GM12878 (cell line): ENCODE measurements at regions not wholly inside any gene's neighbourhood (a gene's known extent, or its start where the extent isn't known, plus 50 kb on each side); places are given as distances from the start of the nearest gene placed in this dataset.

Experiments
- ATAC-seq: fragments of 200-7000 bp; cut with Tn5 transposase; 3 replicates; pipeline ENCODE4 v1.9.1; 2020; ENCODE audit warnings: mild to moderate bottlenecking, moderate library complexity
- BruUV-seq: library from RNA; stranded (reverse); fragments of 400-500 nt; replicated peaks from 2 replicates; lab custom pipeline; 2021; lab: Mats Ljungman, UMichigan
- CTCF ChIA-PET: fragments of 300-600 bp; sonication (Branson Sonifier 250); formaldehyde crosslinking; extraction: SDS; loops from one replicate; lab custom pipeline; 2021; ENCODE audit warnings: inconsistent platforms; lab: Yijun Ruan, JAX
- POLR2A ChIA-PET: fragments of 350-600 bp; formaldehyde crosslinking; extraction: SDS; loops from one replicate; lab custom pipeline; 2021; ENCODE audit warnings: inconsistent platforms; lab: Charles Lee
- RAD21 ChIA-PET: fragments of 300-600 bp; sonication (Branson Sonifier 250); formaldehyde crosslinking; loops from one replicate; lab custom pipeline; 2023; ENCODE audit warnings: antibody characterized with exemption; ENCODE audit not compliant: unreplicated experiment; lab: Charles Lee
- SMC1A ChIA-PET: fragments of 300-600 bp; sonication (Branson Sonifier 250); formaldehyde crosslinking; loops from one replicate; lab custom pipeline; 2023; ENCODE audit not compliant: unreplicated experiment, uncharacterized antibody; lab: Charles Lee
- DNase-seq: peaks from one replicate; pipeline ENCODE4 v3.0.0-alpha.2; 2011; ENCODE audit warnings: low read depth, low spot score
- FAIRE-seq: peaks from 3 replicates; lab custom pipeline; 2011; peaks lifted over from hg19 to GRCh38; lab: Jason Lieb, UNC
- H2AFZ ChIP-seq: 2 replicates; pipeline ENCODE4 v1.6.0; 2011; ENCODE audit warnings: low read depth, low read length, control low read depth; ENCODE audit not compliant: control insufficient read depth
- H3K27ac ChIP-seq: 2 replicates; pipeline ENCODE4 v1.5.1; 2011; ENCODE audit warnings: control low read depth; ENCODE audit not compliant: control insufficient read depth, insufficient read depth
- H3K27me3 ChIP-seq, 2 experiments: replicated peaks in 1 of 2; 2 replicates each; pipeline versions ENCODE4 v1.6.0 to v1.6.1; 2011; ENCODE audit warnings: low read length in 1 of 2; ENCODE audit not compliant: control insufficient read depth in 2 of 2, insufficient read depth in 2 of 2
- H3K36me3 ChIP-seq, 2 experiments: 2 replicates each; pipeline ENCODE4 v1.5.1; 2011; ENCODE audit warnings: low read length in 1 of 2; ENCODE audit not compliant: control insufficient read depth in 2 of 2, insufficient read depth in 2 of 2
- H3K4me1 ChIP-seq: 2 replicates; pipeline ENCODE4 v1.6.1; 2011; ENCODE audit warnings: mild to moderate bottlenecking, low read length, moderate library complexity, mixed read lengths; ENCODE audit not compliant: control insufficient read depth, insufficient read depth
- H3K4me2 ChIP-seq: 2 replicates; pipeline ENCODE4 v1.6.0; 2011; ENCODE audit warnings: control low read depth; ENCODE audit not compliant: control insufficient read depth, insufficient read depth
- H3K4me3 ChIP-seq: fragments of 200-600 bp; sonication (generic); 2 replicates; pipeline ENCODE4 v1.5.1; 2016
- H3K79me2 ChIP-seq: 2 replicates; pipeline ENCODE4 v1.6.0; 2011; ENCODE audit warnings: low read length; ENCODE audit not compliant: control insufficient read depth, insufficient read depth
- H3K9ac ChIP-seq: 2 replicates; pipeline ENCODE4 v1.8.0; 2011; ENCODE audit warnings: low read length, control low read depth, mixed read lengths; ENCODE audit not compliant: control insufficient read depth, insufficient read depth
- H3K9me3 ChIP-seq: replicated peaks from 3 replicates; pipeline ENCODE4 v1.5.1; 2011; ENCODE audit warnings: mild to moderate bottlenecking, low read length; ENCODE audit not compliant: control insufficient read depth, insufficient read depth
- H4K20me1 ChIP-seq: 2 replicates; pipeline ENCODE4 v1.6.0; 2011; ENCODE audit not compliant: control insufficient read depth, insufficient read depth
- BRCA1 ChIP-seq: IDR thresholded peaks from 2 replicates; pipeline ENCODE4 v1.6.1; 2011; ENCODE audit warnings: low read depth, low read length, improper control_type of control experiment
- ETV6 ChIP-seq, 2 experiments: fragments of 450-650 bp in 1 of 2; IDR thresholded peaks in 1 of 2; conservative IDR thresholded peaks in 1 of 2; 2 replicates each; pipeline ENCODE4 v1.6.1; 2014; ENCODE audit warnings: antibody characterized with exemption in 1 of 2, borderline replicate concordance in 1 of 2, low read depth in 1 of 2, mild to moderate bottlenecking in 1 of 2, moderate library complexity in 1 of 2
- NBN ChIP-seq: fragments of 450-650 bp; IDR thresholded peaks from 2 replicates; pipeline ENCODE4 v1.6.1; 2016
- NR2C2 ChIP-seq: IDR thresholded peaks from 2 replicates; pipeline ENCODE4 v1.6.1; 2011; ENCODE audit warnings: borderline replicate concordance, low read depth; ENCODE audit not compliant: control insufficient read depth, insufficient read length
- POLR2AphosphoS5 ChIP-seq: IDR thresholded peaks from 2 replicates; pipeline ENCODE4 v1.6.1; 2011; ENCODE audit warnings: mild to moderate bottlenecking, low read length, inconsistent platforms
- POU2F2 ChIP-seq: IDR thresholded peaks from 3 replicates; pipeline ENCODE4 v1.6.1; 2011; ENCODE audit warnings: low read depth, mild to moderate bottlenecking, low read length, borderline replicate concordance
- RUNX3 ChIP-seq: IDR thresholded peaks from 2 replicates; pipeline ENCODE4 v1.6.1; 2012; ENCODE audit warnings: low read length, inconsistent platforms
- SKIL ChIP-seq: fragments of 450-650 bp; IDR thresholded peaks from 2 replicates; pipeline ENCODE4 v1.6.1; 2017; ENCODE audit warnings: mild to moderate bottlenecking, low read depth, inconsistent platforms; ENCODE audit not compliant: poor library complexity, severe bottlenecking
- SMAD1 ChIP-seq: fragments of 450-650 bp; IDR thresholded peaks from 2 replicates; pipeline ENCODE4 v1.6.1; 2018; ENCODE audit warnings: mild to moderate bottlenecking, low read depth; ENCODE audit not compliant: partially characterized antibody
- SREBF1 ChIP-seq: IDR thresholded peaks from 2 replicates; pipeline ENCODE4 v1.6.1; 2012; ENCODE audit warnings: mild to moderate bottlenecking, low read length
- SREBF2 ChIP-seq: IDR thresholded peaks from 2 replicates; pipeline ENCODE4 v1.6.1; 2012; ENCODE audit warnings: mild to moderate bottlenecking, low read length
- TARDBP ChIP-seq: IDR thresholded peaks from 2 replicates; pipeline ENCODE4 v1.6.1; 2016; ENCODE audit warnings: borderline replicate concordance
- TCF3 ChIP-seq: IDR thresholded peaks from 2 replicates; pipeline ENCODE4 v1.6.1; 2012; ENCODE audit warnings: low read depth, mild to moderate bottlenecking, low read length, borderline replicate concordance; ENCODE audit not compliant: insufficient read depth
- ZBED1 ChIP-seq: IDR thresholded peaks from 2 replicates; pipeline ENCODE4 v1.6.1; 2016; ENCODE audit warnings: borderline replicate concordance
- ZNF687 ChIP-seq: fragments of 450-650 bp; IDR thresholded peaks from 2 replicates; pipeline ENCODE4 v1.6.1; 2017; ENCODE audit warnings: mild to moderate bottlenecking, moderate library complexity
- WGBS: methylation state at CpG from one replicate; pipeline ENCODE4 v1.1.6; 2016; ENCODE audit warnings: low lambda C conversion rate; ENCODE audit not compliant: insufficient replicate concordance, insufficient coverage; ENCODE audit errors: missing lambda C conversion rate; 5-methylcytosine and 5-hydroxymethylcytosine counted together
- in situ Hi-C: fragments of 300-500 bp; cut with MboI; formaldehyde crosslinking; loops from 9 replicates; pipeline ENCODE4 v1.14.3; 2018; ENCODE audit warnings: mixed read lengths
- intact Hi-C: fragments of 100-400 bp; cut with micrococcal nuclease; formaldehyde crosslinking; loops from one replicate; pipeline ENCODE4 v1.14.2; 2022; ENCODE audit not compliant: unreplicated experiment
- TF ChIP-seq, protein P1 (sequence below): IDR thresholded peaks from 2 replicates; pipeline ENCODE4 v1.6.1; 2011; ENCODE audit warnings: borderline replicate concordance, low read depth, mild to moderate bottlenecking, moderate library complexity, low read length; ENCODE audit not compliant: insufficient read depth, poor library complexity, severe bottlenecking

DNA sequence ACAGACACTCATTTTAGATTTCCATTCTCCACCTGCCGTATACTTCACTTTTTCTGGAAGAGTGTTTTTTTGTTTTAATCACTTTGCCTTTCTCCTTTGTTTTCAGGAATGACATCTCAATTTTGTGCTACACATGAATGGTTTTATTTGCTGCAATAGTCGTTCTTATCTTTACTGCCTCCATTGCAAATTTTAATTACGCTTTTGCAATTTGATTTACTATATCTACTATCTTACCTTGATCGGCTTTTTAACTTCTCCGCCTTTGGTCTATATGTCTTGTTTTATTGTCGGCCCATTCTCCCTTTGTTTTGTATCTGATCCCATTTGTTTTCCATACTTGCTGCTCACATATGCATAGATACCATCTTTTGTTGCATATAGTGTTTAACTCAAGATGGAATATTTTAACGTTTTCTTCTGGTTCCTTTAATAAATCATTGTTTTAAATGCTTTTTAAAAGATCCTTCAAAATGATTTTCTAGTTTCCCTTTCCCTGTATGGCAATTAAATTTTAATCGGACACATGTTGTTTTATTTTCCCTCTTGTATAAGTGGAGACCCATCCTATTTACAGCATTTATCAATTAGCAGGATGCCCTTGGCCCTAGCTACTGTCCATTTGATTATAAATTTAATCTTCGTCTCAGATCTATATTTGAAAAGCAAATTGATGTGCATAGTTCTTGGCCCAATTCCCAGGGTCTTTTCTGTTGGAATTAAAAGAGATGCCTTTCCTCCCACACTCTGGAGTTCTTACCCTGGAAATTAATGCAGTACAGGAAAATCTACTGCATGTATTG is 97.2 kb upstream of the CNTN4 start:
- no peaks in the 10 kb centered on the region for H3K36me3 ChIP-seq
- H4K20me1 ChIP-seq: no peaks in the 10 kb centered on the region
- H3K79me2 ChIP-seq: no peaks in the 10 kb centered on the region
- no peak overlapping the region for H3K27ac ChIP-seq
- H3K27me3 ChIP-seq: no peaks in the 10 kb centered on the region
- TF ChIP-seq BRCA1: no peak
- TF ChIP-seq NBN: no peak
- TF ChIP-seq POU2F2: no peak
- no peak for TF ChIP-seq TCF3
- TF ChIP-seq SREBF1: no peak
- TF ChIP-seq ZBED1: no peak
- no peak for TF ChIP-seq RUNX3
- no peak for TF ChIP-seq SREBF2
- no peak for TF ChIP-seq TARDBP
- no peak for TF ChIP-seq ZNF687
- TF ChIP-seq SMAD1: no peak
- TF ChIP-seq, protein P1, sequence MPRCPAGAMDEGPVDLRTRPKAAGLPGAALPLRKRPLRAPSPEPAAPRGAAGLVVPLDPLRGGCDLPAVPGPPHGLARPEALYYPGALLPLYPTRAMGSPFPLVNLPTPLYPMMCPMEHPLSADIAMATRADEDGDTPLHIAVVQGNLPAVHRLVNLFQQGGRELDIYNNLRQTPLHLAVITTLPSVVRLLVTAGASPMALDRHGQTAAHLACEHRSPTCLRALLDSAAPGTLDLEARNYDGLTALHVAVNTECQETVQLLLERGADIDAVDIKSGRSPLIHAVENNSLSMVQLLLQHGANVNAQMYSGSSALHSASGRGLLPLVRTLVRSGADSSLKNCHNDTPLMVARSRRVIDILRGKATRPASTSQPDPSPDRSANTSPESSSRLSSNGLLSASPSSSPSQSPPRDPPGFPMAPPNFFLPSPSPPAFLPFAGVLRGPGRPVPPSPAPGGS: no peak
- no peak for TF ChIP-seq NR2C2
- no peak for TF ChIP-seq SKIL
- no peak for TF ChIP-seq ETV6 (conservative IDR thresholded peaks at IDR 0.05 in 1 of 2, IDR thresholded peaks at IDR 0.05 in 1 of 2; ENCODE audit: borderline replicate concordance in 1 of 2, low read depth in 1 of 2)
- no peak for TF ChIP-seq POLR2AphosphoS5
- H2AFZ ChIP-seq: no peak overlapping the region
- no TSS peak for BruUV-seq
- intact Hi-C loops (no loop called here), in situ Hi-C loops (no loop called here)
- H3K9me3 ChIP-seq: no peaks in the 10 kb centered on the region
- CTCF ChIA-PET: no interaction called here
- no peak for ATAC-seq
- WGBS: 32% methylated on average over 9 of the region's 9 CpGs
- no peak for FAIRE-seq
- RAD21 ChIA-PET: no interaction called here
- POLR2A ChIA-PET: no interaction called here
- H3K4me3 ChIP-seq: no peak overlapping the region
- no peak overlapping the region for H3K4me2 ChIP-seq
- no peaks in the 10 kb centered on the region for H3K4me1 ChIP-seq
- no peak overlapping the region for H3K9ac ChIP-seq
- SMC1A ChIA-PET: interaction anchor here (1.1 kb wide), 1 partner anchor 9 kb away, joined by 3 read pairs; no protein-coding TSS in a partner anchor
- DNase-seq: no peak
